HG02938 (cell line): ENCODE measurements at regions not wholly inside any gene's neighbourhood (a gene's known extent, or its start where the extent isn't known, plus 50 kb on each side); places are given as distances from the start of the nearest gene placed in this dataset.
"Not testable (repeated sequence)": the region's sequence is repeated elsewhere in the genome, so short reads cannot be mapped to it uniquely, and the experiment has no call there.

Experiments used
- ATAC-seq: cut with Tn5 transposase; IDR thresholded peaks from one replicate; pipeline ENCODE4 v1.9.1; 2021; ENCODE audit warnings: mild to moderate bottlenecking, moderate library complexity; ENCODE audit not compliant: unreplicated experiment

GRCh38 chr6:21741221-21742109 lies 147.9 kb downstream of the SOX4 start:
- ATAC-seq: no peak

- ATAC-seq: no peak
Measured at GRCh38 chr6:21742238-21742660, 148.7 kb downstream of the SOX4 start.

- ATAC-seq: no peak
Measured at GRCh38 chr6:21744331-21744730, 150.8 kb downstream of the SOX4 start.

- ATAC-seq: no peak
Measured at GRCh38 chr6:21745543-21746337, 152.2 kb downstream of the SOX4 start.

- no peak for ATAC-seq
Measured at GRCh38 chr6:21747441-21747840, 153.9 kb downstream of the SOX4 start.

GRCh38 chr6:21748343-21749056 lies 154.9 kb downstream of the SOX4 start:
- no peak for ATAC-seq

GRCh38 chr6:21749754-21750153 lies 156.2 kb downstream of the SOX4 start:
- no peak for ATAC-seq

- no peak for ATAC-seq
Measured at GRCh38 chr6:21750575-21750974, 157.0 kb downstream of the SOX4 start.

- ATAC-seq: no peak
Measured at GRCh38 chr6:21751608-21752007, 158.1 kb downstream of the SOX4 start.

GRCh38 chr6:21752054-21752811 lies 158.7 kb downstream of the SOX4 start:
- ATAC-seq: no peak

GRCh38 chr6:21753241-21754108 lies 159.9 kb downstream of the SOX4 start:
- ATAC-seq: no peak

- ATAC-seq: no peak
Measured at GRCh38 chr6:21754891-21755290, 161.3 kb downstream of the SOX4 start.

GRCh38 chr6:21756487-21756886 lies 162.9 kb downstream of the SOX4 start:
- ATAC-seq: no peak

GRCh38 chr6:21757392-21757791 lies 163.8 kb downstream of the SOX4 start:
- ATAC-seq: not testable (repeated sequence)

GRCh38 chr6:21759721-21760120 lies 166.2 kb downstream of the SOX4 start:
- no peak for ATAC-seq

- not testable (repeated sequence) for ATAC-seq
Measured at GRCh38 chr6:21761053-21761730, 167.6 kb downstream of the SOX4 start.

- no peak for ATAC-seq
Measured at GRCh38 chr6:21764989-21765388, 171.4 kb downstream of the SOX4 start.

GRCh38 chr6:21767891-21768648 lies 174.5 kb downstream of the SOX4 start:
- no peak for ATAC-seq
